ENCODE measurements at regions not wholly inside any gene's neighbourhood (a gene's known extent, or its start where the extent isn't known, plus 50 kb on each side); places are given as distances from the start of the nearest gene placed in this dataset.

DNA sequence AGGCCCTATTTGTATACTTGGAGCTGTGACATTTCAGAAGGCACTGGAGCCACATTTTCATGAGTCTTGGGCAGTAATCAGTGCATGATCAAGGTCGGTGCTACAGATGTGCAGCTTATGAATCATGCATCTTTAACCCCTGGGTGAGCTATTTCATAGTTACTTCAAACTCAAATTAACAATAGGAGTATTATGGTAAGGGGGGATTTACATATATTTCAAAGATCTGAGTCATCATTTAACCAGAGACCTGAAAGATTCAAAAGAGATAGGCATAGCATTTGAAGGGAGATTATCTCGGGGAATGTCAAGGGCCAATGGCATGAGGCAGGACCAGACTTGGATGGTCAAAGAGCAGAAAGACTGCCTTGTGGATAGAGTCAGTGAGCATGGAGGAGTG lies 169.0 kb upstream of the GRIN3A start:
- no peak overlapping the region for H2BK15ac ChIP-seq (ENCODE audit: low read length)
- H4K20me1 ChIP-seq (replicated peaks in 1 of 2; ENCODE audit: control insufficient read depth in 1 of 2, insufficient read depth in 2 of 2, low read length in 2 of 2), result no peaks in the 10 kb centered on the region
- no peak overlapping the region for H3K4me2 ChIP-seq (ENCODE audit: insufficient read depth in 1 of 2, low read depth in 2 of 2, low read length in 2 of 2)
- no peak overlapping the region for H3K23ac ChIP-seq (ENCODE audit: insufficient read length)
- WGBS, 2 experiments (ENCODE audit: extremely low coverage in 1 of 2, insufficient coverage in 1 of 2, insufficient read length in 1 of 2, insufficient replicate concordance in 2 of 2, low coverage in 1 of 2, low lambda C conversion rate in 2 of 2, missing lambda C conversion rate in 1 of 2), result 96% methylated on average over 2 of the region's 2 CpGs; no CpG with 5 or more reads in 1 of the 2 experiments
- no peaks in the 10 kb centered on the region for H3K36me3 ChIP-seq (ENCODE audit: control insufficient read depth in 2 of 4, insufficient read depth in 4 of 4, low read length in 3 of 4)
- H4K91ac ChIP-seq (replicated peaks; ENCODE audit: insufficient read length, low read length), result no peak overlapping the region
- CTCF ChIA-PET (ENCODE audit: partially characterized antibody), result interaction anchor here (1.1 kb wide), 1 partner anchor 43 kb away, joined by 3 read pairs; no protein-coding TSS in a partner anchor
- H3K9me3 ChIP-seq (ENCODE audit: insufficient read depth in 2 of 2, low read depth in 1 of 2, low read length in 1 of 2), result no peaks in the 10 kb centered on the region
- no peak overlapping the region for H2AK5ac ChIP-seq (ENCODE audit: low read depth, low read length)
- no peak for FAIRE-seq
- no peak overlapping the region for H2BK120ac ChIP-seq (replicated peaks; ENCODE audit: low read depth, low read length)
- H3K56ac ChIP-seq (replicated peaks; ENCODE audit: insufficient read length, low read depth, low read length), result no peak overlapping the region
- H3K4ac ChIP-seq (replicated peaks; ENCODE audit: insufficient read length, low read depth, low read length), result no peak overlapping the region
- H3K79me1 ChIP-seq (ENCODE audit: low read depth, low read length), result no peaks in the 10 kb centered on the region
- no peak overlapping the region for H2BK5ac ChIP-seq (ENCODE audit: low read depth, low read length)
- DNase-seq (ENCODE audit: low read depth in 1 of 2, low spot score in 2 of 2), result no peak
- no peak overlapping the region for H3K18ac ChIP-seq (ENCODE audit: extremely low read depth, low read length)
- H3K27ac ChIP-seq (ENCODE audit: low read depth, low read length), result no peak overlapping the region
- H3K79me2 ChIP-seq (ENCODE audit: control insufficient read depth in 1 of 2, insufficient read depth in 2 of 2, low read length in 2 of 2), result no peaks in the 10 kb centered on the region
- POLR2A ChIA-PET (ENCODE audit: partially characterized antibody), result no interaction called here
- no peak overlapping the region for H2BK20ac ChIP-seq (ENCODE audit: low read length)
- no peaks in the 10 kb centered on the region for H3K27me3 ChIP-seq (replicated peaks in 1 of 4; ENCODE audit: control insufficient read depth in 3 of 4, extremely low read depth in 1 of 4, insufficient read depth in 3 of 4, low read length in 3 of 4)
- no peaks in the 10 kb centered on the region for H3K4me1 ChIP-seq (replicated peaks in 1 of 4; ENCODE audit: control insufficient read depth in 3 of 4, insufficient read depth in 4 of 4, low read length in 3 of 4)
- no peak overlapping the region for H3K4me3 ChIP-seq (ENCODE audit: extremely low read depth in 1 of 4, insufficient read depth in 2 of 4, low read depth in 3 of 4, low read length in 4 of 4)
- H3K9ac ChIP-seq (replicated peaks in 1 of 4; ENCODE audit: extremely low read depth in 1 of 4, low read depth in 3 of 4, low read length in 3 of 4), result no peak overlapping the region
- no peak overlapping the region for H4K5ac ChIP-seq (ENCODE audit: insufficient read length, low read depth, low read length)
- no peak overlapping the region for H2BK12ac ChIP-seq (ENCODE audit: low read depth, low read length)
- H2AFZ ChIP-seq (ENCODE audit: low read length), result no peak overlapping the region
- no peak overlapping the region for H4K8ac ChIP-seq (ENCODE audit: extremely low read depth, insufficient read depth, low read length)
- no peak overlapping the region for H3K14ac ChIP-seq (ENCODE audit: insufficient read length)
- H3K23me2 ChIP-seq (ENCODE audit: low read depth, low read length), result no peaks in the 10 kb centered on the region; the same call in 1 of the 2 replicates
- no peak for TF ChIP-seq POLR2A (IDR thresholded peaks at IDR 0.05; ENCODE audit: control extremely low read depth in 1 of 2, low read depth in 2 of 2, low read length in 2 of 2)
- no peak for TF ChIP-seq KDM1A (IDR thresholded peaks at IDR 0.05; ENCODE audit: borderline replicate concordance, low read length)
- TF ChIP-seq, protein P1, sequence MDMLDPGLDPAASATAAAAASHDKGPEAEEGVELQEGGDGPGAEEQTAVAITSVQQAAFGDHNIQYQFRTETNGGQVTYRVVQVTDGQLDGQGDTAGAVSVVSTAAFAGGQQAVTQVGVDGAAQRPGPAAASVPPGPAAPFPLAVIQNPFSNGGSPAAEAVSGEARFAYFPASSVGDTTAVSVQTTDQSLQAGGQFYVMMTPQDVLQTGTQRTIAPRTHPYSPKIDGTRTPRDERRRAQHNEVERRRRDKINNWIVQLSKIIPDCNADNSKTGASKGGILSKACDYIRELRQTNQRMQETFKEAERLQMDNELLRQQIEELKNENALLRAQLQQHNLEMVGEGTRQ (IDR thresholded peaks at IDR 0.05; ENCODE audit: low read length), result no peak
- TF ChIP-seq KDM4A (IDR thresholded peaks at IDR 0.05; ENCODE audit: low read depth, low read length, severe bottlenecking), result no peak
- TF ChIP-seq SIX5 (IDR thresholded peaks at IDR 0.05; ENCODE audit: low read depth, low read length), result no peak
- TF ChIP-seq, protein P2, sequence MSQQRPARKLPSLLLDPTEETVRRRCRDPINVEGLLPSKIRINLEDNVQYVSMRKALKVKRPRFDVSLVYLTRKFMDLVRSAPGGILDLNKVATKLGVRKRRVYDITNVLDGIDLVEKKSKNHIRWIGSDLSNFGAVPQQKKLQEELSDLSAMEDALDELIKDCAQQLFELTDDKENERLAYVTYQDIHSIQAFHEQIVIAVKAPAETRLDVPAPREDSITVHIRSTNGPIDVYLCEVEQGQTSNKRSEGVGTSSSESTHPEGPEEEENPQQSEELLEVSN (IDR thresholded peaks at IDR 0.05), result no peak
- no peak for TF ChIP-seq NANOG (IDR thresholded peaks at IDR 0.05; ENCODE audit: insufficient read depth, low read depth, low read length, poor library complexity, severe bottlenecking)
- TF ChIP-seq, protein P3, sequence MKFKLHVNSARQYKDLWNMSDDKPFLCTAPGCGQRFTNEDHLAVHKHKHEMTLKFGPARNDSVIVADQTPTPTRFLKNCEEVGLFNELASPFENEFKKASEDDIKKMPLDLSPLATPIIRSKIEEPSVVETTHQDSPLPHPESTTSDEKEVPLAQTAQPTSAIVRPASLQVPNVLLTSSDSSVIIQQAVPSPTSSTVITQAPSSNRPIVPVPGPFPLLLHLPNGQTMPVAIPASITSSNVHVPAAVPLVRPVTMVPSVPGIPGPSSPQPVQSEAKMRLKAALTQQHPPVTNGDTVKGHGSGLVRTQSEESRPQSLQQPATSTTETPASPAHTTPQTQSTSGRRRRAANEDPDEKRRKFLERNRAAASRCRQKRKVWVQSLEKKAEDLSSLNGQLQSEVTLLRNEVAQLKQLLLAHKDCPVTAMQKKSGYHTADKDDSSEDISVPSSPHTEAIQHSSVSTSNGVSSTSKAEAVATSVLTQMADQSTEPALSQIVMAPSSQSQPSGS (IDR thresholded peaks at IDR 0.05; ENCODE audit: low read length), result no peak
- TF ChIP-seq BCL11A (IDR thresholded peaks at IDR 0.05; ENCODE audit: low read depth in 2 of 2, low read length in 2 of 2), result no peak
- no peak for TF ChIP-seq FOSL1 (IDR thresholded peaks at IDR 0.05; ENCODE audit: insufficient read depth, low read depth, low read length)
- no peak for TF ChIP-seq ZNF274 (IDR thresholded peaks at IDR 0.05; ENCODE audit: borderline replicate concordance, extremely low read depth, low read length)
- no peak for TF ChIP-seq POLR2AphosphoS5 (IDR thresholded peaks at IDR 0.05; ENCODE audit: low read depth, low read length)

Measured in H1 (cell line).